GM12875 (cell line): ENCODE measurements at regions not wholly inside any gene's neighbourhood (a gene's known extent, or its start where the extent isn't known, plus 50 kb on each side); places are given as distances from the start of the nearest gene placed in this dataset.

ENCODE experiments used
- H3K4me3 ChIP-seq: one replicate; pipeline ENCODE4 v1.5.1; 2011; ENCODE audit warnings: low read depth, low read length, control low read depth
- CTCF ChIP-seq: IDR thresholded peaks from 2 replicates; pipeline ENCODE4 v1.5.1; 2011; ENCODE audit warnings: low read depth, mild to moderate bottlenecking, control low read depth, inconsistent platforms, low read length, moderate library complexity, borderline replicate concordance; ENCODE audit not compliant: insufficient read depth

- TF ChIP-seq CTCF = no peak
Observed at GRCh38 chr13:40102360-40102727, 446.9 kb downstream of the COG6 start.

GRCh38 chr13:40102854-40103253 is 447.4 kb downstream of the COG6 start:
- H3K4me3 ChIP-seq = no peak overlapping the region
- no peak for TF ChIP-seq CTCF

More at GRCh38 chr13:40102360-40102727, 446.9 kb downstream of the COG6 start:
- no peak overlapping the region for H3K4me3 ChIP-seq

- H3K4me3 ChIP-seq = no peak overlapping the region
- no peak for TF ChIP-seq CTCF
Observed at GRCh38 chr13:40103864-40104263, 448.4 kb downstream of the COG6 start.

GRCh38 chr13:40105231-40105630 is 449.8 kb downstream of the COG6 start:
- no peak overlapping the region for H3K4me3 ChIP-seq
- no peak for TF ChIP-seq CTCF

- H3K4me3 ChIP-seq = no peak overlapping the region
Observed at GRCh38 chr13:40109351-40109844, 453.9 kb downstream of the COG6 start.

GRCh38 chr13:40113643-40114304 is 458.3 kb downstream of the COG6 start:
- no peak for TF ChIP-seq CTCF

More at GRCh38 chr13:40109351-40109844, 453.9 kb downstream of the COG6 start:
- no peak for TF ChIP-seq CTCF

GRCh38 chr13:40114305-40114896 is 458.9 kb downstream of the COG6 start:
- no peak overlapping the region for H3K4me3 ChIP-seq
- TF ChIP-seq CTCF = no peak

More at GRCh38 chr13:40113643-40114304, 458.3 kb downstream of the COG6 start:
- H3K4me3 ChIP-seq = no peak overlapping the region
